ENCODE measurements at regions not wholly inside any gene's neighbourhood (a gene's known extent, or its start where the extent isn't known, plus 50 kb on each side); places are given as distances from the start of the nearest gene placed in this dataset.

- Histone ChIP-seq H3K4me3 (no peak overlapping the region), H3K9me3 (no peaks in the 10 kb centered on the region), H3K27ac (no peak overlapping the region), H3K27me3 (no peaks in the 10 kb centered on the region), H3K36me3 (ENCODE audit: low read depth, missing control alignments) (no peaks in the 10 kb centered on the region), H3K4me1 (no peaks in the 10 kb centered on the region)
- DNase-seq, result no peak
- WGBS, 2 donors, result 77 to 78% methylated on average over 6 of the region's 6 CpGs
- TF ChIP-seq CTCF (IDR thresholded peaks at IDR 0.05) (no peak), POLR2A (IDR thresholded peaks at IDR 0.05) (no peak)
- intact Hi-C loops (cut with DNase I; ENCODE audit: low total_unique reads), result no loop called here
Observed at GRCh38 chr9:82418334-82418733, 429.8 kb downstream of the SPATA31D1 start.

GRCh38 chr9:82419696-82420486 is 431.3 kb downstream of the SPATA31D1 start:
- Histone ChIP-seq H3K4me3 (no peak overlapping the region), H3K4me1 (no peaks in the 10 kb centered on the region), H3K27me3 (no peaks in the 10 kb centered on the region), H3K27ac (no peak overlapping the region), H3K9me3 (no peaks in the 10 kb centered on the region), H3K36me3 (ENCODE audit: low read depth, missing control alignments) (no peaks in the 10 kb centered on the region)
- DNase-seq, result no peak
- 89 to 92% methylated on average over 3 of the region's 3 CpGs for WGBS, 2 donors
- intact Hi-C loops (cut with DNase I; ENCODE audit: low total_unique reads), result no loop called here
- TF ChIP-seq POLR2A (IDR thresholded peaks at IDR 0.05) (no peak), CTCF (IDR thresholded peaks at IDR 0.05) (no peak)

- H3K9me3 ChIP-seq, result no peaks in the 10 kb centered on the region
- H3K4me3 ChIP-seq, result no peak overlapping the region
- TF ChIP-seq POLR2A (IDR thresholded peaks at IDR 0.05), result no peak
- no peak for TF ChIP-seq CTCF (IDR thresholded peaks at IDR 0.05)
- H3K27ac ChIP-seq, result no peak overlapping the region
- WGBS, 2 donors, result 42 to 53% methylated on average over 6 of the region's 6 CpGs
- H3K27me3 ChIP-seq, result no peaks in the 10 kb centered on the region
- no peaks in the 10 kb centered on the region for H3K4me1 ChIP-seq
- intact Hi-C loops (cut with DNase I; ENCODE audit: low total_unique reads), result no loop called here
- no peaks in the 10 kb centered on the region for H3K36me3 ChIP-seq (ENCODE audit: low read depth, missing control alignments)
- DNase-seq, result no peak
Observed at GRCh38 chr9:82421498-82421897, 432.9 kb downstream of the SPATA31D1 start.

DNA sequence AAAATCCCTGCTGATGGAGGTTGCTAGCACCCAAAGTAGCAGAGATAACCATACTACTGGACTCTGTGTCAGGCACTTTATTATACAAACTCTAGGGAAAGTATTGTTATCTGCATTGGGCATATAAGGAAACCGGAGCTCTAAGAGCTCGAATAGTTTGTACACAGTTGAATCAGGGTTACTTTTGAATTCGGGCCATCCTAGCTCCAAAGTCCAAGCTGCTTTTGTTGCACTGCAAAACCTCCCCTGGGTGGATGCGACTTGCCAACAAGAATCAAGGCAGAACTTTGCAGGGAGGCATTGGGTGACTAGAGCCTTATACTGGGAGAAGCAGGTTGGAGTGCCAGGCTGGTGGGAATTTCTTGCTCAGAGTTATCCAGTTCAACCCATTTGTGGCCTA is 435.1 kb downstream of the SPATA31D1 start:
- TF ChIP-seq POLR2A (IDR thresholded peaks at IDR 0.05), result no peak
- Histone ChIP-seq H3K36me3 (ENCODE audit: low read depth, missing control alignments) (no peaks in the 10 kb centered on the region), H3K27ac (no peak overlapping the region), H3K9me3 (no peaks in the 10 kb centered on the region), H3K4me1 (no peaks in the 10 kb centered on the region), H3K27me3 (no peaks in the 10 kb centered on the region), H3K4me3 (no peak overlapping the region)
- 82 to 84% methylated on average over 4 of the region's 4 CpGs for WGBS, 2 donors
- intact Hi-C loops (cut with DNase I; ENCODE audit: low total_unique reads), result no loop called here
- no peak for DNase-seq

- no peaks in the 10 kb centered on the region for H3K9me3 ChIP-seq
- intact Hi-C loops (cut with DNase I; ENCODE audit: low total_unique reads), result no loop called here
- no peaks in the 10 kb centered on the region for H3K4me1 ChIP-seq
- H3K4me3 ChIP-seq, result no peak overlapping the region
- H3K27me3 ChIP-seq, result no peaks in the 10 kb centered on the region
- no peak overlapping the region for H3K27ac ChIP-seq
- DNase-seq, result no peak
- H3K36me3 ChIP-seq (ENCODE audit: low read depth, missing control alignments), result no peaks in the 10 kb centered on the region
- TF ChIP-seq CTCF (IDR thresholded peaks at IDR 0.05) (no peak), POLR2A (IDR thresholded peaks at IDR 0.05) (no peak)
Observed at GRCh38 chr9:82424599-82425120, 436.1 kb downstream of the SPATA31D1 start.

Measured in testis (tissue), 2 donors.